ENCODE measurements at regions not wholly inside any gene's neighbourhood (a gene's known extent, or its start where the extent isn't known, plus 50 kb on each side); places are given as distances from the start of the nearest gene placed in this dataset.
"Not testable (repeated sequence)": the region's sequence is repeated elsewhere in the genome, so short reads cannot be mapped to it uniquely, and the experiment has no call there.

GRCh38 chrX:128961290-128961689 is 562.0 kb downstream of the SMARCA1 start:
- no peak for DNase-seq (ENCODE audit: low spot score)

GRCh38 chrX:128954697-128955096 is 568.6 kb downstream of the SMARCA1 start:
- DNase-seq (ENCODE audit: low spot score): not testable (repeated sequence)

- no peak for DNase-seq (ENCODE audit: low spot score)
These were observed 592.2 kb downstream of the SMARCA1 start for GRCh38 chrX:128931071-128931470.

GRCh38 chrX:128929271-128930057 is 593.8 kb downstream of the SMARCA1 start:
- DNase-seq (ENCODE audit: low spot score): no peak

GRCh38 chrX:128928636-128929035 is 594.7 kb downstream of the SMARCA1 start:
- peak; percentile 65 for DNase-seq (ENCODE audit: low spot score)

- DNase-seq (ENCODE audit: low spot score): no peak
These were observed 595.9 kb downstream of the SMARCA1 start for GRCh38 chrX:128927363-128927762.

- DNase-seq (ENCODE audit: low spot score): no peak
These were observed 616.5 kb downstream of the SMARCA1 start for GRCh38 chrX:128906753-128907152.

GRCh38 chrX:128901018-128901417 is 622.3 kb downstream of the SMARCA1 start:
- no peak for DNase-seq (ENCODE audit: low spot score)

- peak; percentile 6 for DNase-seq (ENCODE audit: low spot score)
These were observed 625.7 kb downstream of the SMARCA1 start for GRCh38 chrX:128897621-128898020.

GRCh38 chrX:128891554-128891953 is 631.7 kb downstream of the SMARCA1 start:
- no peak for DNase-seq (ENCODE audit: low spot score)

GRCh38 chrX:128884430-128884829 is 638.9 kb downstream of the SMARCA1 start:
- DNase-seq (ENCODE audit: low spot score): no peak

- no peak for DNase-seq (ENCODE audit: low spot score)
These were observed 639.6 kb downstream of the SMARCA1 start for GRCh38 chrX:128883650-128884049.

- no peak for DNase-seq (ENCODE audit: low spot score)
These were observed 652.9 kb downstream of the SMARCA1 start for GRCh38 chrX:128870361-128870760.

- DNase-seq (ENCODE audit: low spot score): no peak
These were observed 660.7 kb downstream of the SMARCA1 start for GRCh38 chrX:128862557-128862956.

- no peak for DNase-seq (ENCODE audit: low spot score)
These were observed 674.9 kb downstream of the SMARCA1 start for GRCh38 chrX:128848374-128848773.

GRCh38 chrX:128846385-128846784 is 676.9 kb downstream of the SMARCA1 start:
- DNase-seq (ENCODE audit: low spot score): no peak

- DNase-seq (ENCODE audit: low spot score): peak; percentile 1
These were observed 704.6 kb downstream of the SMARCA1 start for GRCh38 chrX:128818690-128819089.

GRCh38 chrX:128816919-128817318 is 706.4 kb downstream of the SMARCA1 start:
- DNase-seq (ENCODE audit: low spot score): peak; percentile 2

- peak; percentile 54 for DNase-seq (ENCODE audit: low spot score)
These were observed 715.9 kb downstream of the SMARCA1 start for GRCh38 chrX:128807367-128807766.

- no peak for DNase-seq (ENCODE audit: low spot score)
These were observed 718.1 kb downstream of the SMARCA1 start for GRCh38 chrX:128805236-128805635.

- DNase-seq (ENCODE audit: low spot score): no peak
These were observed 718.5 kb downstream of the SMARCA1 start for GRCh38 chrX:128804828-128805227.

GRCh38 chrX:128800138-128800537 is 723.2 kb downstream of the SMARCA1 start:
- no peak for DNase-seq (ENCODE audit: low spot score)

- DNase-seq (ENCODE audit: low spot score): not testable (repeated sequence)
These were observed 730.9 kb upstream of the ACTRT1 start for GRCh38 chrX:128783139-128783538.

- DNase-seq (ENCODE audit: low spot score): peak; percentile 18
These were observed 729.3 kb upstream of the ACTRT1 start for GRCh38 chrX:128781506-128781905.

Data from kidney tubule cell (primary cell).